NOMO-1 treated with DMSO at 0.1 percent for 48 hours (cell line): ENCODE measurements at regions not wholly inside any gene's neighbourhood (a gene's known extent, or its start where the extent isn't known, plus 50 kb on each side); places are given as distances from the start of the nearest gene placed in this dataset.
"Not testable (repeated sequence)": the region's sequence is repeated elsewhere in the genome, so short reads cannot be mapped to it uniquely, and the experiment has no call there.

ENCODE experiments used
- DNase-seq: peaks from one replicate; lab custom pipeline; 2025; ENCODE audit not compliant: unreplicated experiment; lab: John Stamatoyannopoulos, UW

DNA sequence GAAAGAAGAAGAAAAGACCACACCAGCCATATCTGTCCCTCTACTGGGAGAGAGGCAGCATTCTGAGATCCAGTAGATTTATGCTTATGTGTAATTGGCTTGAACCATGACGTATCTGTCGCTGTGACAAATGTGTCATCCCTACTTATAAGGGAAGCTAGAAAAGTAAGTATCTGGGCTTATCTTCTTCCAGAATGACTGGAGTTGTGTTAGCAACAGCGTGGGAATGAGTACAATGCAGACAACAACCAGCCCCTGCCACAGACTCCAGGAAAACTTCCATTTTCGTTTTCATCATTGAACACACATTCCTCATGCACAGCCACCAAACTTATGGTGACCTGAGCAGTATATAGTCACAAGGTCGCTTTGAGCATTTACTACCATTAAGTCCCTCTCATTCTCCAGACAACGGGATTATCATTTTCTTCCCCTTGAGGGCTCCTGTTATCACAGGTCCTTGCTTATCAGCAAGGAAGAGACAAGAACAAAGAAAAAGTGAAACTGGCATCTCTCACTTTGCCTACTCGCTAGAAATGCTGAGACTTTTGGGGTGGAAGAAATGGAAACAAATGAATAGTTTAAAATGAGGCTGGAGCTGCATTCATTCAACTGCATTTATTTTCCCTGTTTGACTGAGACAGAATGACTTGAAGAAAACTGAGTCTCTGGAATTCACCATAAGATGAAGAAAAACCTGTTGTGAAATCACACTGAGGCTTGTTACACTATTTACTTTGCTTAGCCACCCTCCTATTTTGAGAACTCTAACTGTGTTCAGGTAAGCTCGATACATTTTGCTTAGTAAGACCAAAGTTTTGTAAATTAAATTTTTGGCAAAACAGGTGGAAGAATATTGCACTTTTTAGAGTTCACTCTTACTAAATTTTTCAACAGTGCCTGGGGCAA, 149.3 kb upstream of the FOXQ1 start:
- DNase-seq: no peak

- not testable (repeated sequence) for DNase-seq
Observed at GRCh38 chr6:1156411-1156810, 155.5 kb upstream of the FOXQ1 start.

DNA sequence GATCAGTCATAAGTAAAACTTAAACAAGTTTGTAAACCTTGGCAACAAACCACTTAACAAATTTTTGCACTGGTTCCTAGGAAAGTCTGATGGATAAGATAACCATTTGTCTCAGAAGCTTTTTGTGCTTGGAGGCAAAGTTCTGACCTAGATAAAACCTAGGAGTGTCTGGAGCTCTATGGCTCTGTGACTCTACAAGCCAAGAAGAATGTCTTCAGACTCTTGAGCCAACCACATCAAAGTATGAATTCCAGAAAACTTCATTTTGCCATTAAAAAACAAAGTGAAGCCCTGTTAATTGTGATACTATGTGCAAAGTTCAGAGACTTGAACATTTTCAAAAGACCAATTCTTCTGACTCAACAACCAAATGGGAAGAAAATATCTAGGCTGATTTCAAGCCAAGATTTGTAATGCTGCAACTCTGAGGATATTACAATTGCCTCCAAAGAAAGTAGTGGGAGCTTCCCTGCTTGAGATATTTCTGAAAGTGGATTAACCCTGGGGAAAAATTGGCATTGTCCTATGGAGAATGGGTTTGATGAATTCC, 158.1 kb upstream of the FOXQ1 start:
- DNase-seq: no peak

GRCh38 chr6:1146500-1146899, 165.4 kb upstream of the FOXQ1 start:
- DNase-seq: no peak

- DNase-seq: no peak
Observed at GRCh38 chr6:1145768-1146218, 166.1 kb upstream of the FOXQ1 start.

DNA sequence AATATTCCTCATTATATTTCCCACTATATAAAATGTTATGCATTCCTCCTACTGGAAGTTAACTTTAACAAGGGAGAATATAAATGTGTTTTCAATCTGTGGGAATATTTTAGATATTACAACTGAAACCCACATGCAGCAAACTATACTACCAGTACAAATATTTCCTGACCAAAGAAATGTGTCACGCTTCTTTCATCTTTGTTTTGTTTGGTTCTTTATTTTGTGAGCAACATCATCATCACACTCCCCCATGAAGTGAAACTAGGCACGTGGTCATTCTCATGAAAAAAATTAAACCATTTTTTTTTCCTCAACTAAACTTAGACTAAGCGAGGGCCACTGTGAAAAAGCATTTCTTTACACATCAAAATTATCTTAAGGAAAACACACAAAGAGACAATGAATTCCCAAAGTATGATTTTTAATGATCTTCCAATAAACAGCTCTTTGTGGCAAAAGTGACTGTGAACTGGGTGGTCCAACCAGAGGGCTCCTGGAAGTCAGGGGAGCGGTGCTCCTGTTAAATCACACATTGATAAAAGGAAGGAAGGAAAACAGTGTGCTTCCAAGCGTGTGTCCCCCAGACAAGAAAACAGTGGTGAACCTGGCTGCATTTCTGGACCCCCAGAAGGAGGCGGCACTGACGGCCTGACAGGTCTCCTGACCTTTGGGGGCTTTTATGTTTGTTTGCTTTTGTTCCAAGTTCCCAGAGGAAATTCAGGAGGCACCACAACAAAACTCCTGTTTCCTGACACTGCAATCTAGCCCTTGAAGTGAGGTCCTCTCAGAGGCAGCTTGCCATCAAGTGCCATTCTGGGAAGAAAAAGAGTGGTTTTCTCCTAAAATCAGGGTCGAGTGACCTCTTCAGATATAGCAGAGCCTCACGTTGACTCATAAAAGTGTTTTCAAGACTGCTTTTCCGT, 166.8 kb upstream of the FOXQ1 start:
- DNase-seq: no peak

- no peak for DNase-seq
Observed at GRCh38 chr6:1143655-1144054, 168.2 kb upstream of the FOXQ1 start.

DNA sequence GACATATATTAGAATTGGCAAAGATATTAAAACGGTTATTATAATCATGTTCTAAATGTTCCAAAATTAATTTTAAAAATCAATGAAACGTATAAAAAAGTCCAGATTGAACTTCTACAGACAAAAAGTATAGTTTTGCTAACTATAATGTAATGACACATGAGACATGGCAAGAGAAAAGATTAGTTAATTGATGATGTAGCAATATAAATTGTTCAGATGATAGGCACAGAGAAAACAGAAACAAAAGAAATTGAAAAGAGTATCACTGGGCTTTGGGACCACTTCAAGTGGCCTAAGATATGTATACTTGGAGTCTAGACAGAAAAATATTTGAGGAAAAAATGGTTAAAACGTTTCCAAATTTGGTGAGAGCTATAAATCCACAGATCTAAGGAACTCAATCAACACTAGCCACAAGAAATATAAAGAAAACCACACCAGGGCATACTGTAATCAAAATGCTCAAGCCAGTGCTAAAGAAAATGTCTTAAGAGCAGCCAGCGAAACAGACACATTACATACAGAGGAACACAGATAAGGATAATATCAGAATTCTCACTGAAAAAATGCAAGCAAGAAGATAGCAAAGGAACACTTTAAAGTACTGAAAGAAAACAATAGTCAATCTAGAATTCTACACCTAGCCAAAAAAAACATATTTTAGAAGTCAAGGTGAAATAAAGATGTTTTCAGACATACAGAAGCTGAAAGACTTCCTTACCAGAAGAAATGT, 172.6 kb upstream of the FOXQ1 start:
- no peak for DNase-seq

- DNase-seq: no peak
Observed at GRCh38 chr6:1137849-1138248, 174.0 kb upstream of the FOXQ1 start.

DNA sequence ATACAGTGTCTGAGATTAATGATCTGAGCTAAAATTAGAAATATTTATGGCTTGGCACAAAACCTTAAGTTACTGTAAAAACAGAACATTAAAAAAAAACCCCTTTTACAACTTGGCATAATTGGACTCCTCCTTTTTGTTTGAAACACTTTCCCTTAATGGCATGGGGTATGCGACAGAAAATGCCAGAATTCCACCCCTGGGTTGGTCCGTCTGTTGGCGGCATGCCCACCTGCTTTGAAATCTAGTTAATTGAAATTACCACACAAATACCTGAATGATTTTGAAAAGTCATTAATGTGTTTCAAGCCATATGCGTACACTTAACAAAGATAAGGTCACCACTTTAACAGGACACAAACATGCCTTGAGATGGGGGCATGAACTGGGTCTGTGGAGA, 175.1 kb upstream of the FOXQ1 start:
- no peak for DNase-seq

DNA sequence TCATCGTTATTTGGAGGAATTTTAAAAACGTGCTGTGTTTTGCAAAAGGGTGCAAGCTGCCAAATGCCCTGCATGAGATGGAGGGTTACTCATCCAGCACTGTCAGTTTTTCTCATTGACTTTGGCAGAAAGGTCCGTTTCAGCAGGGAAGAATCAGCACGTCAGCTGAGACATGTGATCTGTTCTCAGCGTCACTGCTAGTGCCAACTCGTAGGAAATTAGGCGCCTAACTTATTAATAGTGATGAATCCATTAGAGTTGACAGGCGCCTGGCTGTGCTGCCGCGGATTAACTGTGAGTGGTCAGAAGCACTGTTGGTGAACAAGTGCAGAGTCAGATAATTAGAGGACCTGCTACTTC, 175.5 kb upstream of the FOXQ1 start:
- DNase-seq: no peak

- no peak for DNase-seq
Observed at GRCh38 chr6:1135726-1136414, 176.0 kb upstream of the FOXQ1 start.

DNA sequence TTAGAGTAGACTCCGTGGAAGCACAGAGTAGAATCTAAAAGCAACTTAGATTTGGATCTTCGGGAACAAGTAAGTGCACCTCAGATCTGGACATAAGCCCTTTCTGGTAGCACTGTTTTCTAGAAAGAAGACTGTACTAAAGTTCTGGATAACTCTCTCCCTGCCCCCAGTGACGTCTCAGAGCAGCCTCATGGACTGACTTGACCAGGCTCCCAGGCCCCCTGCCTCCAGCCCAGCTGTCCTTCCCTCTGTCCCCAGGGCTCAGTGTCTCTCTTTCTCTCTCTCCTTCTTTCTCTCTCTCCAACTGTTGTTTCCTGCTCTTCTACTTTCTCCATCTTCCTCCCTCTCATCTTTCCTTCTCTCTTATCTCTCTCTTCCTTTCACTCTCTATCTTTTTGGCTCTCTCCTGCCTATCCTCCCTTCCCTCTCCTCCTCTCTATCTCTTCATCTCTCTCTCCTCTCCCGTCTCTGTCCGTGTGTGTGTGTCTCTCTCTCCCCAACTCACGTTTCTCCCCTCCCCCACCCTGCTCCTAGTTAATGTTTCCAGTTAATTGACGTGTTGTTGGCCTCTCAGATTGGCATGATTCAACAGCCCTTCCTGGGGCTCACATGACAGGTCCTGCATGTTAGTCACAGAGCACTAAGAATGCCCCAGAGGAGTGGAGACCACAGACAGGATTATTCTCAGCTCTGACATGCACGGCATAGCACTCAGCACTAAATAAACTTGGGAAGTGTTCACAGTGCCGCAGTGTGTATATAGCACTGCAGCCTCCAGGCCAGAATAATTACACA, 180.4 kb upstream of the FOXQ1 start:
- no peak for DNase-seq

- no peak for DNase-seq
Observed at GRCh38 chr6:1130709-1131108, 181.2 kb upstream of the FOXQ1 start.

DNA sequence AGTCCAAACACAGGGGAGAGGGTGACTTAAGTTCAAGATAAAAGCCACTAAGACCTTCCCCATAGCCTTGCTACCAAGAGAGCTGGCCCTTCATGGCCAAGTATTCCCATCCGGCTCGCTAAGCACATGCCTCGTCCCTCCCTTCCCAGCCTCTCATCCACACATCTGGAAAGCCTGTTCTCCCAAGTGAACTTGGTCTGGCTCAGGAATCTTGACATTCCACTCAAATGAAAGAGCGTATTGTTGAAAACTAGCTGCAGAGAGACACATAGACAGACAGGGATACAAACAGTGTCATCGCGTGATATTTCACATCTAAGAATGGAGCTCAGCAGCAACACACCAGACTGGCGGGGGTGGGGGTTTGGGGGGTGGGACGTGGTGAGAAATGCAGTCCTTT, 182.8 kb upstream of the FOXQ1 start:
- no peak for DNase-seq

DNA sequence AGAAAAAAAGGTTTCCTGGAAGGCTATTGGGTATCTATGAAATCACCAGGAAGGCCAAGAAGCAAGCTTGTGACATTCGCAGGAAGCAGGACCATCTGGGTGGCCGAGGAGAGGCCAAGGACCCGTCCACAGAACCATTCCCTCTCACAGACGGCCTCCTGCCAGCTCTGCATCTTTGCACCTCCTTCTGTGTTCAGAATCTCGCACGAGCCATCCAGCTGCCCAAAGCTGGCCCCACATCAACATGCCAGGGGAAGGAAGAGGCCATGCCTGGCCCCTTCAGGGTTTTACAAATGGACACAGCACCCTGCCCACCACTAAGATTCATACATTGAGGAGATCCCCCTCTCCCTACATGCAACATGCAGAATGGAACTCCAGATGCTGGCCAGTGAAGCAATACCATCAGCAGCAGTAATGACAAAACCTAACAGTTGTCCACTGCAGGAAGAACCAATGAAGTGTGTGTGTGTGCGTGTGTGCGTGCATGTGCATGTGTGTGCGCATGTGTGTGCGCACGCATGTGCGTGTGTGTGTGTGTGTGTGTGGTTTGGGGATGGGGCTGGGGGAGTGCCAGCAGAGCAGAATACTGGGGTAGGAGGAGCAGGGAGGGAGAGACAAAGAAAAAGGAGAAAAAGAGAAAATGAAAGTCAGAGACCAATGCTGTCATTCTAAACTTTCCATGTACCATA, 184.2 kb upstream of the FOXQ1 start:
- no peak for DNase-seq

- no peak for DNase-seq
Observed at GRCh38 chr6:1127129-1127528, 184.8 kb upstream of the FOXQ1 start.

DNA sequence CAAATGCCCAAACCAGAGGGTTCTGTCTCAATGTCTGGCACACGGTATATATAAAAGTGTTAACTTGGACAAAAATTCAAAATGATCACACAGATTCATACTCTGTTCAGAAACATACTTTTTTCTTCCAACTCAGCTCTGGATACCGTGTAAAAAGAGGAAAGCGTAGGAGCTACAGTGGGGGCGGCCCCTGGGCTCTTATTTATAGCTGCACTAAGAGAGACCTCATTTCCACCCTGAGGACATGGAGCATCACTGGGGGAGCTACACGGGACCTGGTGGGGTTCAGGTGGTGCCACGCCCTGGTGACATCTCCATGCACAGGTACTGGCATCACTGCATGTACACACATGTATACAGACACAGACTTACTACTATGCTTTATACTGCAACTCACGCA, 185.9 kb upstream of the FOXQ1 start:
- no peak for DNase-seq

DNA sequence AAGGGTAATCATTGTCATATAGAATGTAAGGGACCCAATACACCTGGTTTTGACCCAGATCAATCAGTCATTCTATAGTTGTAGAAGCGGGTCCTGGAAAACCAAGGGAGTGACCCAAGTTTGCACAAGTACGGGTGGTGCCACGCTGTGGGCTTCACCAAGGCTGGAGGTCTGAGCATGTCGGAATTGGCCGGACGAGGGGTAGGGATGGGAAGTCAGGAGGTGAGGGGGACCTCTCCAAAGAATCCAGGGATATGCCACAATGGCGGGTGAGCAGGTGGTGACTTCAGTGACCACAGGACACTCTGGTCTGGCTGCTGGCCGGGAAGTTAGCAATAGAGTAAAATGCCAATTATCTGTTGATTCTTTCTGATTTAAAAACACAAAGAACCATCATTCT, 186.6 kb upstream of the FOXQ1 start:
- no peak for DNase-seq
